ENCODE measurements at regions not wholly inside any gene's neighbourhood (a gene's known extent, or its start where the extent isn't known, plus 50 kb on each side); places are given as distances from the start of the nearest gene placed in this dataset.

DNA sequence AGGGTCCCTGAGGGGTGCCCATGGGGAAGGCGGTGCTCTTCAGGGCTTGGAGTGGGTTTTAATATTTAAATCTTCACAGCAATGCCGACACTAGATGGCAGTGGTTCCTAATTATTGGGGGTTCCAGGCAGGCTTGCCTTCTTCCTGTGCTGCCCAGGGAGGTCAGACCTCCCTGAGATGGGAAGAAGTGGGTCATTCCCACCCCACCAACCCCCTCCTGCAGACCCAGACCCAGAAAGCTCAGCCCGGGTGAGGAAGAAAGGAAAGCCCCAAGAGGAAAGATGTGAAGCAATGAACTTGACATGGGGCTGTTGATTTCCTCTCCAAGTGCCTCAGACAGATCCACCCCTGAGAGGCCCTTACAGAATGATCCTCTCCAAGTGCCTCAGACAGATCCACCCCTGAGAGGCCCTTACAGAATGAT is 85.1 kb upstream of the LANCL2 start:
- TF ChIP-seq, protein P1, sequence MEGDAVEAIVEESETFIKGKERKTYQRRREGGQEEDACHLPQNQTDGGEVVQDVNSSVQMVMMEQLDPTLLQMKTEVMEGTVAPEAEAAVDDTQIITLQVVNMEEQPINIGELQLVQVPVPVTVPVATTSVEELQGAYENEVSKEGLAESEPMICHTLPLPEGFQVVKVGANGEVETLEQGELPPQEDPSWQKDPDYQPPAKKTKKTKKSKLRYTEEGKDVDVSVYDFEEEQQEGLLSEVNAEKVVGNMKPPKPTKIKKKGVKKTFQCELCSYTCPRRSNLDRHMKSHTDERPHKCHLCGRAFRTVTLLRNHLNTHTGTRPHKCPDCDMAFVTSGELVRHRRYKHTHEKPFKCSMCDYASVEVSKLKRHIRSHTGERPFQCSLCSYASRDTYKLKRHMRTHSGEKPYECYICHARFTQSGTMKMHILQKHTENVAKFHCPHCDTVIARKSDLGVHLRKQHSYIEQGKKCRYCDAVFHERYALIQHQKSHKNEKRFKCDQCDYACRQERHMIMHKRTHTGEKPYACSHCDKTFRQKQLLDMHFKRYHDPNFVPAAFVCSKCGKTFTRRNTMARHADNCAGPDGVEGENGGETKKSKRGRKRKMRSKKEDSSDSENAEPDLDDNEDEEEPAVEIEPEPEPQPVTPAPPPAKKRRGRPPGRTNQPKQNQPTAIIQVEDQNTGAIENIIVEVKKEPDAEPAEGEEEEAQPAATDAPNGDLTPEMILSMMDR (IDR thresholded peaks at IDR 0.05; ENCODE audit: low read depth, low read length) = peak; percentile 65
- DNase-seq (ENCODE audit: extremely low read depth, low read depth) = peak; percentile 34

DNA sequence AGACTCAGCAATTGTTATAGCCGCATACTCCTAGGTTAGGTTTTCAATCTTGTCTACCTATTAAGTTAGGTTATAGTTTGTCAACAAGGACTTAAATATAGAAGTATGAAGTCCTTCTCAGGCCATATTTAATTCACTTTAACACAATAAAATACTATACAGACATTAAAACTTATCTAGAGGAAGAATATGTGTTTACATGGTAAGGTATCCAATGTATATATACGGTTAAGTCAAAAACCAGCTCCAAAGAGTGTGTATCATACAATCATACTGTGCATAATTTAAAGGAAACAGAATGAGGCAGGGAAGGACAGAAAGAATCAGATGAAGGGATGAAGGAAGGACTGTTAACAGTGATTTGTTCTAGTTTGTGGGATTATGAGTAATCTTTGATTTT is 79.5 kb upstream of the LANCL2 start:
- DNase-seq (ENCODE audit: extremely low read depth, low read depth) = no peak

DNA sequence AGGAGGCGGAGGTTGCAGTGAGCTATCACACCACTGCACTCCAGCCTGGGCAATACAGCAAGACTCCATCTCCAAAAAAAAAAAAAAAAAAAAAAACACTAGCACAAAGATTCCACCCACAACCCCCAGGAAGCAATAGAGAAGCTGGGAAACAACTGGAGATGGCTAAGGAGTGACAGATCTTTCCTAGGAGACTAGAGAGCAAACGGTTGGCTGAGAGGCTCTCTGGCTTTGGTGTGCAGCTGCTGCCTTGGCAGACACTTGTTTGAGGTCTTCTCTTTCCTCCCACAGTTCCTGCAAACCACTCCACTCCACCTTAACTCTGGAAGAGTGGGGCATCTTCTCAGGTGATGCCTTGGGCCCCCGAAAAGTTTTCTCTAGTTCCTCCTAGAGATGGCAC is 78.5 kb upstream of the LANCL2 start:
- TF ChIP-seq, protein P1 (IDR thresholded peaks at IDR 0.05; ENCODE audit: low read depth, low read length) = no peak
- DNase-seq (ENCODE audit: extremely low read depth, low read depth) = no peak

More for the DNA sequence above, 79.5 kb upstream of the LANCL2 start:
- TF ChIP-seq, protein P1 (IDR thresholded peaks at IDR 0.05; ENCODE audit: low read depth, low read length) = no peak

DNA sequence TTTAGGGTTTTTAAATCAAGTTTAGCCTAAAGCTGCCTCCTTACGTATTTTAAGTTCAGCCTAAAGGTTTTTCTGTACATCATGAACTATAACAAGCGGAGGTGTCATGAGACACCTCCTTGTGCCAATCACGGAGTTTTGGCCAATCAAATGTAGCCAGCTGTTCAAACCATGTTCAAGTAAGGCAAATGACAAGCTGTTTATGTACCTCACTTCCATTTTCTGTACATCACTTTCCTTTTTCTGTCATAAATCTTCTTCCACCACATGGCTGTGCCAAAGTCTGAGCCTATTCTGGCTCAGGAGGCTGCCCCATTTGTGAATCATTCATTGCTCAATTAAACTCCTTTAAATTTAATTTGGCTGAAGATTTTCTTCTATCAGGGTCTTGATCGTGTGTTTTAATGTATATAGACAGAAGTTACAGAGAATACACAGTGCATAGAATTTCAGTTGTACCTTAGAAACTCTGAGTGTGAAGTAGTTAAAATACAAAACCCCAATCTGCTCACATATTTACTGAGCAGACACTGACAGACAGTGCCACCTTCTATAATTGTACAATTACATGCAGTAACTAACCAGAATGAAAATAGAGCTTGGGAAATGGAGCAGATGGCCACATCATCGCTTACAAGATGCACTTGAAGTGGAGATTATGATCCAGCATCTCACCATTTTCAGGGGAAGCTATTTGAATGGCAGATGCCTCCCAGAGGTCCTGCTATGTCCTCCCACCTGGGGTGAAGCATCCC is 76.9 kb upstream of the LANCL2 start:
- TF ChIP-seq, protein P1 (IDR thresholded peaks at IDR 0.05; ENCODE audit: low read depth, low read length) = no peak
- no peak for DNase-seq (ENCODE audit: extremely low read depth, low read depth)

- DNase-seq (ENCODE audit: extremely low read depth, low read depth) = no peak
- TF ChIP-seq, protein P1 (IDR thresholded peaks at IDR 0.05; ENCODE audit: low read depth, low read length) = no peak
These were observed 69.1 kb upstream of the LANCL2 start for GRCh38 chr7:55296070-55296469.

GRCh38 chr7:55299273-55299967 is 65.7 kb upstream of the LANCL2 start:
- TF ChIP-seq, protein P1 (IDR thresholded peaks at IDR 0.05; ENCODE audit: low read depth, low read length) = no peak
- DNase-seq (ENCODE audit: extremely low read depth, low read depth) = no peak

- TF ChIP-seq, protein P1 (IDR thresholded peaks at IDR 0.05; ENCODE audit: low read depth, low read length) = no peak
- no peak for DNase-seq (ENCODE audit: extremely low read depth, low read depth)
These were observed 61.9 kb upstream of the LANCL2 start for GRCh38 chr7:55303220-55303619.

Measured in AG09319 (cell line).